WERI-Rb-1 (cell line): ENCODE measurements at regions not wholly inside any gene's neighbourhood (a gene's known extent, or its start where the extent isn't known, plus 50 kb on each side); places are given as distances from the start of the nearest gene placed in this dataset.

Source experiments
- DNase-seq: peaks from one replicate; pipeline ENCODE4 v3.0.0-alpha.2; 2020
- H3K27ac ChIP-seq: fragments of 250-450 bp; sonication (Bioruptor Pico); 2 replicates; pipeline ENCODE4 v1.5.1; 2020; ENCODE audit warnings: mild to moderate bottlenecking, moderate library complexity
- H3K27me3 ChIP-seq: fragments of 250-450 bp; sonication (Bioruptor Pico); 2 replicates; pipeline ENCODE4 v1.5.1; 2021; ENCODE audit warnings: mild to moderate bottlenecking, low read depth, moderate library complexity; ENCODE audit not compliant: insufficient read depth, severe bottlenecking
- H3K36me3 ChIP-seq: fragments of 250-450 bp; sonication (Bioruptor Pico); 2 replicates; pipeline ENCODE4 v1.5.1; 2020; ENCODE audit warnings: mild to moderate bottlenecking, moderate library complexity
- H3K4me3 ChIP-seq: 2 replicates; pipeline ENCODE4 v1.5.1; 2011; ENCODE audit warnings: low read depth, mild to moderate bottlenecking, control low read depth, low read length
- H3K9me3 ChIP-seq: fragments of 250-450 bp; sonication (Bioruptor Pico); 2 replicates; pipeline ENCODE4 v1.5.1; 2021; ENCODE audit warnings: mild to moderate bottlenecking, moderate library complexity; ENCODE audit not compliant: severe bottlenecking
- CTCF ChIP-seq: IDR thresholded peaks from 2 replicates; pipeline ENCODE4 v1.5.1; 2011; ENCODE audit warnings: low read depth, mild to moderate bottlenecking, control low read depth, inconsistent platforms, low read length

GRCh38 chr17:77034677-77035424 lies 105.9 kb upstream of the SEC14L1 start:
- Histone ChIP-seq H3K9me3 (peaks cover 11% of the 10 kb centered on the region), H3K4me3 (no peak overlapping the region), H3K27ac (no peak overlapping the region), H3K27me3 (no peaks in the 10 kb centered on the region), H3K36me3 (no peaks in the 10 kb centered on the region)
- DNase-seq, result no peak
- TF ChIP-seq CTCF, result no peak

- H3K27ac ChIP-seq, result no peak overlapping the region
- H3K9me3 ChIP-seq, result peaks cover 11% of the 10 kb centered on the region
- H3K27me3 ChIP-seq, result no peaks in the 10 kb centered on the region
- no peaks in the 10 kb centered on the region for H3K36me3 ChIP-seq
- DNase-seq, result no peak
- TF ChIP-seq CTCF, result no peak
- no peak overlapping the region for H3K4me3 ChIP-seq
These were observed 105.2 kb upstream of the SEC14L1 start for GRCh38 chr17:77035526-77035925.

- no peak for TF ChIP-seq CTCF
- Histone ChIP-seq H3K9me3 (peaks cover 11% of the 10 kb centered on the region), H3K27me3 (no peaks in the 10 kb centered on the region), H3K4me3 (no peak overlapping the region; the same call in 1 of the 2 replicates), H3K36me3 (no peaks in the 10 kb centered on the region), H3K27ac (no peak overlapping the region)
- DNase-seq, result no peak
These were observed 104.5 kb upstream of the SEC14L1 start for GRCh38 chr17:77036136-77036840.

GRCh38 chr17:77036841-77037381 lies 103.9 kb upstream of the SEC14L1 start:
- TF ChIP-seq CTCF, result peak; percentile 58
- H3K4me3 ChIP-seq, result peak overlapping the region; percentile 32
- peak; percentile 79 for DNase-seq

GRCh38 chr17:77037943-77038342 lies 102.8 kb upstream of the SEC14L1 start:
- no peak overlapping the region for H3K27ac ChIP-seq
- no peaks in the 10 kb centered on the region for H3K36me3 ChIP-seq

More at GRCh38 chr17:77036841-77037381, 103.9 kb upstream of the SEC14L1 start:
- no peak overlapping the region for H3K27ac ChIP-seq
- peaks cover 5% of the 10 kb centered on the region for H3K9me3 ChIP-seq
- no peaks in the 10 kb centered on the region for H3K36me3 ChIP-seq
- H3K27me3 ChIP-seq, result no peaks in the 10 kb centered on the region

More at GRCh38 chr17:77037943-77038342, 102.8 kb upstream of the SEC14L1 start:
- H3K4me3 ChIP-seq, result no peak overlapping the region
- TF ChIP-seq CTCF, result no peak
- no peaks in the 10 kb centered on the region for H3K9me3 ChIP-seq
- no peaks in the 10 kb centered on the region for H3K27me3 ChIP-seq
- no peak for DNase-seq
